ENCODE measurements at regions not wholly inside any gene's neighbourhood (a gene's known extent, or its start where the extent isn't known, plus 50 kb on each side); places are given as distances from the start of the nearest gene placed in this dataset.
"Not testable (repeated sequence)": the region's sequence is repeated elsewhere in the genome, so short reads cannot be mapped to it uniquely, and the experiment has no call there.

DNA sequence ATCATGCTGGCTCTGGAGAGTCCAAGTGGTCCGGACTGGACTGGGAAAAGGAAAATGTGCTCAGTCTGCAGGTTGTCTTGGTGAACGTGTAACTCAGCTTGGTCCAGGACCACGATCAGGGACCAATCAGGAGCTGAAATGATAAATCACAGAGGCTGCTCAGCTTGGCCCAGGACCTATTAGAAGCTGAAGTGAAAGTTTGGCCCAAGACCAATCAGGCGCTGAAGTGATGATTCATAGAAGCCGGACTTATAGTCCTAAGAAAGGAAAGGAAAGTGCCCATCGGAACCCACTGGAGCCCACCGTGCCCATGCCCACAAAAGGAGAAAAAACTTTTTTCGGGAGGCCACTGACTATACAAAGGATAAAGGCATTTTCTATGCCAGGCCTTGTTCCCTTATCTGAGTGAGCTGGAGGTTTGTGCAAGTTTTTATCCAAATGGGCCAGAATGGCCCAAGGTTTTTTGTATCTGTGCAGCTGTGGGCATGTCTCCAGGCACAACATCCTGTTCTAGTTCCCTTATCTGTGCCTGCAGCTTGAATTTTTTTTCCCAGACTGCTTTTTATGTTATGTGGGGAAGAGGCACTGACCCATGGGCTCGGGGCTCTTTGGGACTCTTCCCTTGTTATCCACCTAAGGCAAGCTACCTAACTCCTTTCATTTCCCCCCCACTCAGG lies 194.4 kb downstream of the FAM133A start:
- no peak for DNase-seq (ENCODE audit: low read depth)

DNA sequence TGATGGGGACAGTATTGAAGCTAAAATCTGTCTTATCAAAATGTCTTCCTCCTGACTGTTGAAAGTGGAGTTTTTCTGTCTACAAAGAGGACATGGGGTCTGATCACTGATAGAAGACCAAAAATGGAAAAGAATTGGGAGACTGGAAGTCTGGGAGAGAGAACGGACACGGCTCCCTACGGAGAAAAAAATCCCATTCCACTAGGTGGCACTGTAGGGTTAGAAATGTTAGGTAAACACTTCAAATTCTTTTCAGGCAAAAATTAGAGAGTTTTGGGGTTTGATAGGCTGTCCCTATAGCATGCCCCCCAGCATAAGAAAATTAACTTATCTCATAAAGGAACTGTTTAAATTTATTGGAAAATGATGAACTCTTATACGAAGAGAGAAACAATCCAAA lies 200.5 kb downstream of the FAM133A start:
- peak; percentile 0 for DNase-seq (ENCODE audit: low read depth)

DNA sequence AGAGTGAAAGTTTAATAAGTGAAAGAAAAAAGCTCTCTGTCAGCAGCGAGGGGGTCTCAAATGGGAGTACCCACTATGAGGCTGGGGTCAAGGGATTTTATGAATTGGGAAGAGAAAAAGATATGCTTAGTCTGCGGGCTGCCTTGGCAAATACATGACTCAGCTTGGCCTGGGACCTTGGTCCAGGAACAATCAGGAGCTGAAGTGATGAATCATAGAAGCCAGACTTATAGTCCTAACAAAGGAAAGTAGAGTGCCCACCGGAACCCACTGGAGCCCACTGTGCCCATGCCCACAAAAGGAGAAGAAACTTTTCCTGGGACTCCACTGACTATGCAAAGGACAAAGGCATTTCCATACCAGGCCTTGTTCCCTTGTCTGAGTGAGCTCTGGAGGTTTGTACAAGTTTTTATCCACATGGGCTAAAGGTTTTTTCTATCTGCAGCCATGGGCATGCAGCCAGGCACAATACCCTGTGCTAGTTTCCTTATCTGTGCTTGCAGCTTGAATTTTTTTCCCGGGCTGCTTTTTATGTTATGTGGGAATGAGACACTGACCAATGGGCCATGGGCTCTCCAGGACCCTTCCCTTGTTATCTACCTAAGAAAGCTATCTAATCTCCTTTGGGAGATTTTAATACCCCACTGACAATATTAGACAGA lies 201.7 kb downstream of the FAM133A start:
- DNase-seq (ENCODE audit: low read depth) = no peak

DNA sequence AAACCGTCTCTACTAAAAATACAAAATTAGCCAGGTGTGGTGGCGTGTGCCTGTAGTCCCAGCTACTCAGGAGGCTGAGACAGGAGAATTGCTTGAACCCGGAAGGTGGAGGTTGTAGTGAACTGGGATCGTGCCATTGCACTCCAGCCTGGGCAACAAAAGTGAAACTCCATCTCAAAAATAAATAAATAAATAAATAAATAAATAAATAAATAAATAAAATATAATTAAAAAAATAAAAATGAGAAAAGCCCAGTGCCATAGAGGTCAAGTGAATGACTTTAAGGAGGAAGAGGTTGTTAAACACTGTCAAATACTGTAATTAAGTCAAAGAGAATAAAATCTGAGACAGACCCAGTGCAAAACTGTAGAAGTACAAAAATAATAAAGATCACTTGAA lies 247.0 kb downstream of the FAM133A start:
- not testable (repeated sequence) for DNase-seq (ENCODE audit: low read depth)

DNA sequence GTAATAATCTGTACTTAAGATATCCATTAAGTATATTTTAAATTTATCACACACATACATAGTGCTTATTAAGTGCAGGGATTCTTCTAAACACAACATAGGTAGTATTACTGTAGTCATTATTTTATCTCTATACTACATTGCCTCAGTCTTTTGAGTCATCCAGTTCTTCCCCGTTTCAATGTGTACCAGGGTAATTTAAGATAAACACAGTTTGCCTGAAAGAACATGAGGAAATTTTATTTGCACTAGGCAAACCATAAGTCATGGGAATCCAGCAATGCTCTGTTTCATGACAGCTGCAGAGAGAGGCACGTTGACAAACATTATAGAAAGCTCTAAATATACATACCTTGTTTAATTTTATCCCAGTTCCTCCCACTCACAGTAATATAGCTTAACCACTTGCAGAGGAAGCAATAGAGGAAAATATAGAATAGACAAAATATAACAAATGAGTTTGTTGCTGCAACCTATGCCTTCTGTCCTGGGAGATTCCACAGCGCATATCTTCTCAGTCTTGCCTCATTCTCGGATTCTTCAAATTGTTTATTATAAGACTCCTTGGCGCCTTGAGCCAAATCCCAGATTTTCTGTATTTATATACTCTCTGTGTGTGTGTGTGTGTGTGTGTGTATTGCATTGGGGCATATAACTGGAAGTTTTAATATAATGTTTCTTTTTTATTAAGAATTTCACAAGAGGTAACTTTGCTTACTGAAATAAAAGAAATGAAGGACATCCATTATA lies 258.6 kb downstream of the FAM133A start:
- no peak for DNase-seq (ENCODE audit: low read depth)

DNA sequence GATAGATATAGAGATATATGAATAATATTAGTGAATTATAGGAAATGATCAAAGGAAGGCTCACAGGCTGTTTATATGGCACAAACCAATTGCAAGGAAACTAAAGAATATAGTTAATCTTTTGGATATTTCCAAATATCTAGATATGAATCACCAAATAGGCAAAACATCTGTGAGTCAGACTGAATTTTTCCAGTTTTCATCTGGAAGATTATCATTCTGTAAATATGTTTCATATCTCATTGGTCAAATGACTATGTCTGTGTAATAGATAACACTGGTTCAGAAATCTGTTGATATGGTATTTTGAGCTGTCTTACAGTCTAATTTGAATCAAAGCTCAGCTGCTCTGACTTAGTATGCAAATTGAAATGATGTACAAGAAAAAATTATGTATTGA lies 303.6 kb downstream of the FAM133A start:
- no peak for DNase-seq (ENCODE audit: low read depth)

DNA sequence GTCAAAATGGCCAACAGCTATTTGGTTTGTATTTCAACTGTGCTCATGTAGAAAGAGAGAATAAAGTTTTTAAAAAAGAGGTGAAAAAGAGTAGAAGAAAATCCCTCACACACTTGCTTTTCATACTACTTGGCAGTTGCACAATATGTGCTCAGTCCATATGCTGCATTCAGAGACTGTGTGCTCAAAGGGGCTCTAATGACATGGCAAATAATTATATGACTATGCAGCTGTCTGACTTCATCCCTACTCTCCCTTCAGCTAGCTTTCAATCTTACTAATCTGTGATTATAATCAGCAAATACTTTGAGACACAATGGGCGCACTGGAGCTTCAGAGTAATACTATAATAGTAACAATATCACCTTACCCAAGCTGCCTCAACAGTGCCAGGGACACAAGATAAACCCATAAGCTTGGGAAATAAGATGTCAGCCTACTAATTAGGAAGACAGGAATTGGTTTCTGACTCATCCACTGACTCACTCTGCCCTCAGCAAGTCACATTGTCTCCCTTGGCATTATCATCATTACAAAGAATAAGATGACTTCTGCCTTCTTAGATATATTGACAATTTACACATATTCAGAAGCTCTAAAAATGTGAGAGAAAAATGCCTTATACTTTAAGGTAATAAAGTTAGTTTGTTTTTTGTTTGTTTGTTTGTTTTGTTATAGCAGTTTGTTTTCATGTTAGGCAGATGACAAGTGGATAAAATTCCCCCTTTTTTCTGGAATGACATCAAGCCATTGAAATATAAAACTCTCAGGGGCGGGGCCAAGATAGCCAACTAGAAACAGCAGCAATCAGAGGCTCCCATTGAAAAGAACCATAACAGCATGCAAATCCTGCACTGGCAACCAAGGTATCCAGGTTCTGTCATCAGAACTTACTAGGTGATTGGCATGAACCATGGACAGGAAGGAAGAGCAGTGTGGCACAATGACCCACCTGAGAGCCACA lies 311.6 kb downstream of the FAM133A start:
- no peak for DNase-seq (ENCODE audit: low read depth)

Measured in EH (cell line).